ENCODE measurements at regions not wholly inside any gene's neighbourhood (a gene's known extent, or its start where the extent isn't known, plus 50 kb on each side); places are given as distances from the start of the nearest gene placed in this dataset.
"Not testable (repeated sequence)": the region's sequence is repeated elsewhere in the genome, so short reads cannot be mapped to it uniquely, and the experiment has no call there.

GRCh38 chr19:28601723-28602440 lies 611.1 kb downstream of the UQCRFS1 start:
- ChIA-PET CTCF (no interaction called here), POLR2A (no interaction called here)
- intact Hi-C loops (cut with DNase I, micrococcal nuclease): no loop called here
- no peaks in the 10 kb centered on the region for H3K36me3 Mint-ChIP-seq (ENCODE audit: low read depth)
- H3K27ac Mint-ChIP-seq: no peak overlapping the region
- no peaks in the 10 kb centered on the region for H3K27me3 Mint-ChIP-seq
- no peak for ATAC-seq
- no peaks in the 10 kb centered on the region for H3K4me1 Mint-ChIP-seq
- H3K4me3 Mint-ChIP-seq: no peak overlapping the region
- DNase-seq: no peak
- H3K9me3 Mint-ChIP-seq (ENCODE audit: low read depth): peaks cover 11% of the 10 kb centered on the region

GRCh38 chr19:28598861-28599260 lies 614.1 kb downstream of the UQCRFS1 start:
- Mint-ChIP-seq H3K27ac (no peak overlapping the region), H3K27me3 (no peaks in the 10 kb centered on the region), H3K9me3 (ENCODE audit: low read depth) (no peaks in the 10 kb centered on the region), H3K36me3 (ENCODE audit: low read depth) (no peaks in the 10 kb centered on the region), H3K4me1 (no peaks in the 10 kb centered on the region), H3K4me3 (no peak overlapping the region)
- ChIA-PET POLR2A (interaction anchor here (0.6 kb wide), 1 partner anchor 71 kb away, joined by 6 read pairs; no protein-coding TSS in a partner anchor), CTCF (no interaction called here)
- intact Hi-C loops (cut with DNase I, micrococcal nuclease): no loop called here
- ATAC-seq (no peak), DNase-seq (no peak)

- ATAC-seq (no peak), DNase-seq (no peak)
- intact Hi-C loops (cut with DNase I, micrococcal nuclease): no loop called here
- Mint-ChIP-seq H3K27ac (no peak overlapping the region), H3K4me3 (no peak overlapping the region), H3K27me3 (peaks cover 1% of the 10 kb centered on the region), H3K9me3 (ENCODE audit: low read depth) (no peaks in the 10 kb centered on the region), H3K4me1 (no peaks in the 10 kb centered on the region), H3K36me3 (ENCODE audit: low read depth) (no peaks in the 10 kb centered on the region)
- CTCF ChIA-PET: interaction anchor here (0.7 to 1.7 kb wide), 2 partner anchors 13 to 385 kb away, joined by 3 to 4 read pairs; no protein-coding TSS in a partner anchor
- POLR2A ChIA-PET: no interaction called here
These were observed 616.3 kb downstream of the UQCRFS1 start for GRCh38 chr19:28596561-28597071.

GRCh38 chr19:28595722-28596480 lies 617.0 kb downstream of the UQCRFS1 start:
- Mint-ChIP-seq H3K36me3 (ENCODE audit: low read depth) (no peaks in the 10 kb centered on the region), H3K4me1 (no peaks in the 10 kb centered on the region), H3K27ac (no peak overlapping the region), H3K27me3 (peaks cover 2% of the 10 kb centered on the region), H3K9me3 (ENCODE audit: low read depth) (no peaks in the 10 kb centered on the region), H3K4me3 (no peak overlapping the region)
- POLR2A ChIA-PET: no interaction called here
- DNase-seq (no peak), ATAC-seq (no peak)
- CTCF ChIA-PET: interaction anchor here (0.7 to 1.7 kb wide), 3 partner anchors 14 to 385 kb away, joined by 3 to 4 read pairs (median 3); no protein-coding TSS in a partner anchor
- intact Hi-C loops (cut with DNase I, micrococcal nuclease): no loop called here

GRCh38 chr19:28594737-28595136 lies 618.2 kb downstream of the UQCRFS1 start:
- H3K9me3 Mint-ChIP-seq (ENCODE audit: low read depth): no peaks in the 10 kb centered on the region
- no peaks in the 10 kb centered on the region for H3K4me1 Mint-ChIP-seq
- H3K27me3 Mint-ChIP-seq: peaks cover 2% of the 10 kb centered on the region
- H3K4me3 Mint-ChIP-seq: no peak overlapping the region
- ChIA-PET CTCF (interaction anchor here (1.7 kb wide), 1 partner anchor 15 kb away, joined by 3 read pairs; no protein-coding TSS in a partner anchor), POLR2A (no interaction called here)
- intact Hi-C loops (cut with DNase I, micrococcal nuclease): no loop called here
- no peaks in the 10 kb centered on the region for H3K36me3 Mint-ChIP-seq (ENCODE audit: low read depth)
- no peak for DNase-seq
- no peak for ATAC-seq
- no peak overlapping the region for H3K27ac Mint-ChIP-seq

- H3K27me3 Mint-ChIP-seq; ATAC-seq; DNase-seq; POLR2A ChIA-PET; CTCF ChIA-PET; H3K4me1 Mint-ChIP-seq; H3K36me3 Mint-ChIP-seq (ENCODE audit: low read depth); intact Hi-C loops (cut with DNase I, micrococcal nuclease); H3K27ac Mint-ChIP-seq; H3K4me3 Mint-ChIP-seq; H3K9me3 Mint-ChIP-seq (ENCODE audit: low read depth): not testable (repeated sequence)
These were observed 623.0 kb downstream of the UQCRFS1 start for GRCh38 chr19:28589991-28590411.

GRCh38 chr19:28586474-28586873 lies 626.5 kb downstream of the UQCRFS1 start:
- Mint-ChIP-seq H3K4me1 (no peaks in the 10 kb centered on the region), H3K4me3 (no peak overlapping the region), H3K27ac (no peak overlapping the region), H3K9me3 (ENCODE audit: low read depth) (no peaks in the 10 kb centered on the region), H3K36me3 (ENCODE audit: low read depth) (no peaks in the 10 kb centered on the region), H3K27me3 (no peaks in the 10 kb centered on the region)
- intact Hi-C loops (cut with DNase I, micrococcal nuclease): no loop called here
- ChIA-PET POLR2A (no interaction called here), CTCF (no interaction called here)
- ATAC-seq: no peak
- no peak for DNase-seq

GRCh38 chr19:28585796-28586195 lies 627.2 kb downstream of the UQCRFS1 start:
- H3K4me3 Mint-ChIP-seq: no peak overlapping the region
- no peaks in the 10 kb centered on the region for H3K36me3 Mint-ChIP-seq (ENCODE audit: low read depth)
- no peak for ATAC-seq
- intact Hi-C loops (cut with DNase I, micrococcal nuclease): no loop called here
- H3K27me3 Mint-ChIP-seq: no peaks in the 10 kb centered on the region
- H3K4me1 Mint-ChIP-seq: no peaks in the 10 kb centered on the region
- no peak overlapping the region for H3K27ac Mint-ChIP-seq
- H3K9me3 Mint-ChIP-seq (ENCODE audit: low read depth): no peaks in the 10 kb centered on the region
- ChIA-PET POLR2A (no interaction called here), CTCF (no interaction called here)
- no peak for DNase-seq

- H3K4me1 Mint-ChIP-seq: no peaks in the 10 kb centered on the region
- no peaks in the 10 kb centered on the region for H3K27me3 Mint-ChIP-seq
- H3K4me3 Mint-ChIP-seq: no peak overlapping the region
- ATAC-seq: no peak
- ChIA-PET CTCF (no interaction called here), POLR2A (no interaction called here)
- no peaks in the 10 kb centered on the region for H3K9me3 Mint-ChIP-seq (ENCODE audit: low read depth)
- intact Hi-C loops (cut with DNase I, micrococcal nuclease): no loop called here
- no peaks in the 10 kb centered on the region for H3K36me3 Mint-ChIP-seq (ENCODE audit: low read depth)
- H3K27ac Mint-ChIP-seq: no peak overlapping the region
- DNase-seq: no peak
These were observed 629.2 kb downstream of the UQCRFS1 start for GRCh38 chr19:28583713-28584112.

- ChIA-PET CTCF (no interaction called here), POLR2A (no interaction called here)
- Mint-ChIP-seq H3K4me3 (no peak overlapping the region), H3K27me3 (no peaks in the 10 kb centered on the region), H3K27ac (no peak overlapping the region), H3K9me3 (ENCODE audit: low read depth) (no peaks in the 10 kb centered on the region), H3K36me3 (ENCODE audit: low read depth) (no peaks in the 10 kb centered on the region), H3K4me1 (no peaks in the 10 kb centered on the region)
- no peak for DNase-seq
- intact Hi-C loops (cut with DNase I, micrococcal nuclease): no loop called here
- no peak for ATAC-seq
These were observed 629.7 kb downstream of the UQCRFS1 start for GRCh38 chr19:28583242-28583641.

GRCh38 chr19:28582796-28583195 lies 630.2 kb downstream of the UQCRFS1 start:
- intact Hi-C loops (cut with DNase I, micrococcal nuclease): no loop called here
- ChIA-PET POLR2A (no interaction called here), CTCF (interaction anchor here (1.7 kb wide), 1 partner anchor 51 kb away, joined by 4 read pairs; no protein-coding TSS in a partner anchor)
- ATAC-seq: no peak
- no peaks in the 10 kb centered on the region for H3K4me1 Mint-ChIP-seq
- H3K9me3 Mint-ChIP-seq (ENCODE audit: low read depth): no peaks in the 10 kb centered on the region
- H3K27me3 Mint-ChIP-seq: no peaks in the 10 kb centered on the region
- H3K36me3 Mint-ChIP-seq (ENCODE audit: low read depth): no peaks in the 10 kb centered on the region
- H3K4me3 Mint-ChIP-seq: no peak overlapping the region
- no peak for DNase-seq
- H3K27ac Mint-ChIP-seq: no peak overlapping the region

GRCh38 chr19:28582344-28582743 lies 630.6 kb downstream of the UQCRFS1 start:
- DNase-seq: no peak
- CTCF ChIA-PET: interaction anchor here (1.7 kb wide), 1 partner anchor 52 kb away, joined by 4 read pairs; no protein-coding TSS in a partner anchor
- no peaks in the 10 kb centered on the region for H3K27me3 Mint-ChIP-seq
- H3K4me1 Mint-ChIP-seq: no peaks in the 10 kb centered on the region
- intact Hi-C loops (cut with DNase I, micrococcal nuclease): no loop called here
- ATAC-seq: no peak
- POLR2A ChIA-PET: no interaction called here
- H3K27ac Mint-ChIP-seq: no peak overlapping the region
- H3K36me3 Mint-ChIP-seq (ENCODE audit: low read depth): no peaks in the 10 kb centered on the region
- no peaks in the 10 kb centered on the region for H3K9me3 Mint-ChIP-seq (ENCODE audit: low read depth)
- H3K4me3 Mint-ChIP-seq: no peak overlapping the region
